RWPE1 (cell line): ENCODE measurements at regions not wholly inside any gene's neighbourhood (a gene's known extent, or its start where the extent isn't known, plus 50 kb on each side); places are given as distances from the start of the nearest gene placed in this dataset.

Experiments
- CTCF ChIA-PET: fragments of 350-600 bp; sonication (Branson Sonifier 250); formaldehyde crosslinking; extraction: SDS; loops from one replicate; lab custom pipeline; 2021; lab: Yijun Ruan, JAX
- POLR2A ChIA-PET: fragments of 400-600 bp; formaldehyde crosslinking; extraction: SDS; loops from one replicate; lab custom pipeline; 2020; ENCODE audit warnings: antibody characterized with exemption; ENCODE audit not compliant: low non-redundant PET; lab: Yijun Ruan, JAX
- DNase-seq: peaks from one replicate; pipeline ENCODE4 v3.0.0; 2012; ENCODE audit warnings: low spot score
- H3K27ac ChIP-seq: fragments of 450-650 bp; 2 replicates; pipeline ENCODE4 v1.5.1; 2017
- CTCF ChIP-seq: fragments of 450-650 bp; conservative IDR thresholded peaks from 2 replicates; pipeline ENCODE4 v1.5.1; 2017; ENCODE audit warnings: low read depth, mild to moderate bottlenecking

DNA sequence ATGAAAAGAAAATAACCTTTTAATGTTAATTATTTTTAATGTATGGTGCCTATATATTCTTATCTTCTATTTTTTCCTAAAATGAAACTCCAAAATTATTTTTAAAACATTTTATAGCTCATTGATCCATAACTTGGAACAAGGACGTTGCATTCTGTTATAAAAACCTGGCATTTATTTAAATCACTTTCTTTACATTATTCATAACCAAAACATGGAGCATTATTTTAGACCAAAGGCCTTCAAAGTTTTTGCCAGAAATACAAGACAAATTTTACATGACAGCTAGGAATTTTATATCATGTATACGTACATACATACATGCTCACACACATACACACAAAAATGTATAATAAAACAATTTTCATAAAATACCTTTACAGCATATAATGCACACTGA is 259.8 kb downstream of the QDPR start:
- POLR2A ChIA-PET = no interaction called here
- TF ChIP-seq CTCF = no peak
- no peak overlapping the region for H3K27ac ChIP-seq
- CTCF ChIA-PET = no interaction called here
- no peak for DNase-seq

DNA sequence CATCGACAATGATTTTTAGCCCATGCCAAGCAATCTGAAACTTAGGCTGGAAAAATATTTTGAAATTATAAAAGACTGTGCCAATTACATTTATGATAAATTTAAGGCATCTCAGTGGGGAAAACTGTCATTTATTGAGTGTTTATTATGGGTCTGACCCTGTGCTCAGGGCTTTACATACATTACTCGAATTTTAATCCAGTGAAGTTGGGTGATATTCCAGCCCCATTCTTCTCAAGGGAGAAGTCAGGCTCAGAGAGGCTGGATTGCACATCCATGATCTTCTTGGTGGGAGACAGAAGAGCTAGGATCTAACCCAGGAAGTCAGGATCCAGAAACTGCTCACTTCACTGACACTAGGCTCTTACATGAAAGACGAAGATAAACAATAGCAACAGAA is 260.8 kb downstream of the QDPR start:
- CTCF ChIA-PET = no interaction called here
- DNase-seq = no peak
- POLR2A ChIA-PET = no interaction called here
- no peak overlapping the region for H3K27ac ChIP-seq
- no peak for TF ChIP-seq CTCF

- DNase-seq = no peak
- POLR2A ChIA-PET = no interaction called here
- H3K27ac ChIP-seq = no peak overlapping the region
- no peak for TF ChIP-seq CTCF
- CTCF ChIA-PET = no interaction called here
Observed at GRCh38 chr4:17250591-17250990, 261.3 kb downstream of the QDPR start.

- no peak for TF ChIP-seq CTCF
- ChIA-PET POLR2A (no interaction called here), CTCF (interaction anchor here (0.6 to 0.7 kb wide), 2 partner anchors 13 to 242 kb away, joined by 3 read pairs; no protein-coding TSS in a partner anchor)
- no peak for DNase-seq
- H3K27ac ChIP-seq = no peak overlapping the region
Observed at GRCh38 chr4:17246656-17247055, 265.2 kb downstream of the QDPR start.

DNA sequence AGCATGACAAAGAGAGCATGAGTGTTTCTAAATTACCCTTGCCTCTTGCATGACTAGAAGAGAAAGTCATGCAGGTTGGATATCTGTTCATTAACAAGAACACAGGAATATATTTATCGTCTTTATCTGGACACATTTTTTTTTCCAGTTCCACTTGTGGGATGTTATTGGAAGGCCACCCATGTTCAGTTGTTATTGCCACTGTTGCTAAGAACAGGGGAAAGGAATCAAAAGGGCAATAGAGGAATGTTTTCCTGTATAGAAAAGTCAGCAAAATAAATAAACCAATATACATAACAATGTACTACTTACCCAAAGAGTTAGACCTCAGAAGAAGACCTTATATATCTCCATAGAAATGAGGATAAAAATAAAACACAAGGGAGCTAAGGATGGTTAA is 270.1 kb downstream of the QDPR start:
- CTCF ChIA-PET = no interaction called here
- no peak for TF ChIP-seq CTCF
- H3K27ac ChIP-seq = no peak overlapping the region
- no peak for DNase-seq
- POLR2A ChIA-PET = no interaction called here

- no peak for DNase-seq
- ChIA-PET CTCF (no interaction called here), POLR2A (no interaction called here)
- H3K27ac ChIP-seq = no peak overlapping the region
- TF ChIP-seq CTCF = no peak
Observed at GRCh38 chr4:17238633-17239032, 273.3 kb downstream of the QDPR start.

DNA sequence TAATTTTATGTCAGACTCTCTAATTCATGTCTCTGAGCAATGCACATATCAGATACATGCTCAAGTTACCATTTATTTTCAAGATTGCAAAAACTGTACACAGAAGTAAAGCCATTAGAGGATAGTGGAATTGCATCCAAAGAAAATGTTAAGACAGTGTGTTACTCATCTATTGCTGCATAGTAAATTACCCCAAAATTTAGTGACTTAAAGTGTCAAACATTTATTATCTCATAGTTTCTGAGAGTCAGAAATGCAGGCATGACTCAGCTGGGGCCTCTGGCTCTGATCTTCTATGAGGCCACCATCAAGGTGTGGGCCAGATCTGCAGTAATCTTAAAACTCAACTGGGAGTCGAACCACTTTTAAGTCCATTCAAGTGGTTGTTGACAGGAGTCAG is 275.2 kb downstream of the QDPR start:
- no peak for DNase-seq
- no peak overlapping the region for H3K27ac ChIP-seq
- ChIA-PET CTCF (no interaction called here), POLR2A (no interaction called here)
- no peak for TF ChIP-seq CTCF
